H9 (cell line): ENCODE measurements at regions not wholly inside any gene's neighbourhood (a gene's known extent, or its start where the extent isn't known, plus 50 kb on each side); places are given as distances from the start of the nearest gene placed in this dataset.

Experiments
- DNase-seq: peaks from one replicate; pipeline ENCODE4 v3.0.0-alpha.2; 2017
- H2AFZ ChIP-seq: one replicate; pipeline ENCODE4 v1.6.1; 2013; ENCODE audit warnings: mild to moderate bottlenecking, low read length, control low read depth, moderate library complexity
- H2AK5ac ChIP-seq: 2 replicates; pipeline ENCODE4 v1.6.1; 2013; ENCODE audit warnings: low read length, control low read depth, mixed read lengths; ENCODE audit not compliant: insufficient read length
- H2BK120ac ChIP-seq: one replicate; pipeline ENCODE4 v1.6.1; 2013; ENCODE audit warnings: low read depth, mild to moderate bottlenecking, low read length, control low read depth, inconsistent platforms; ENCODE audit not compliant: poor library complexity, severe bottlenecking
- H2BK12ac ChIP-seq: 2 replicates; pipeline ENCODE4 v1.6.1; 2013; ENCODE audit warnings: low read length, control low read depth, mixed read lengths, low read depth; ENCODE audit not compliant: insufficient read length
- H2BK15ac ChIP-seq: 2 replicates; pipeline ENCODE4 v1.6.1; 2013; ENCODE audit warnings: low read depth, low read length, control low read depth
- H2BK20ac ChIP-seq: one replicate; pipeline ENCODE4 v1.6.1; 2013; ENCODE audit warnings: low read depth, mild to moderate bottlenecking, low read length, control low read depth, inconsistent platforms; ENCODE audit not compliant: poor library complexity, severe bottlenecking
- H2BK5ac ChIP-seq: 2 replicates; pipeline ENCODE4 v1.6.1; 2013; ENCODE audit warnings: low read length, control low read depth, mixed read lengths; ENCODE audit not compliant: insufficient read length
- H3K14ac ChIP-seq: 2 replicates; pipeline ENCODE4 v1.6.1; 2013; ENCODE audit warnings: low read length, control low read depth; ENCODE audit not compliant: insufficient read depth
- H3K18ac ChIP-seq: 2 replicates; pipeline ENCODE4 v1.6.1; 2013; ENCODE audit warnings: low read depth, mild to moderate bottlenecking, mixed read lengths, low read length, control low read depth; ENCODE audit not compliant: insufficient read length
- H3K23ac ChIP-seq: 2 replicates; pipeline ENCODE4 v1.6.1; 2013; ENCODE audit warnings: low read length, control low read depth, mixed read lengths, low read depth; ENCODE audit not compliant: insufficient read length
- H3K23me2 ChIP-seq: 2 replicates; pipeline ENCODE4 v1.6.1; 2013; ENCODE audit warnings: low read depth, mild to moderate bottlenecking, mixed read lengths, low read length, control low read depth; ENCODE audit not compliant: insufficient read length, poor library complexity, severe bottlenecking
- H3K27ac ChIP-seq: 2 replicates; pipeline ENCODE4 v1.5.1; 2013; ENCODE audit warnings: low read length, control low read depth, mixed read lengths, low read depth; ENCODE audit not compliant: insufficient read length
- H3K27me3 ChIP-seq: 2 replicates; pipeline ENCODE4 v1.6.1; 2013; ENCODE audit warnings: low read length, control low read depth, inconsistent platforms; ENCODE audit not compliant: insufficient read depth
- H3K4ac ChIP-seq: 2 replicates; pipeline ENCODE4 v1.6.1; 2013; ENCODE audit warnings: low read depth, mild to moderate bottlenecking, control low read depth, inconsistent platforms, low read length, moderate library complexity
- H3K4me1 ChIP-seq: 2 replicates; pipeline ENCODE4 v1.6.1; 2013; ENCODE audit warnings: low read length, control low read depth, inconsistent platforms; ENCODE audit not compliant: insufficient read depth
- H3K4me2 ChIP-seq: 2 replicates; pipeline ENCODE4 v1.6.1; 2013; ENCODE audit warnings: low read length, control low read depth, mixed read lengths; ENCODE audit not compliant: insufficient read length, insufficient read depth
- H3K56ac ChIP-seq: 2 replicates; pipeline ENCODE4 v1.6.1; 2013; ENCODE audit warnings: low read depth, mild to moderate bottlenecking, mixed read lengths, low read length, control low read depth; ENCODE audit not compliant: insufficient read length
- H3K79me1 ChIP-seq: 2 replicates; pipeline ENCODE4 v1.6.1; 2013; ENCODE audit warnings: low read depth, mild to moderate bottlenecking, moderate library complexity, low read length, control low read depth, inconsistent platforms; ENCODE audit not compliant: insufficient read depth, poor library complexity, severe bottlenecking
- H3K79me2 ChIP-seq: 2 replicates; pipeline ENCODE4 v1.6.1; 2013; ENCODE audit warnings: low read length, control low read depth, inconsistent platforms; ENCODE audit not compliant: insufficient read depth
- H3K9ac ChIP-seq: 2 replicates; pipeline ENCODE4 v1.6.1; 2013; ENCODE audit warnings: low read length, control low read depth, mixed read lengths; ENCODE audit not compliant: insufficient read length; ENCODE audit errors: extremely low read depth
- H3K9me3 ChIP-seq: one replicate; pipeline ENCODE4 v1.6.1; 2013; ENCODE audit warnings: low read depth, low read length, inconsistent platforms; ENCODE audit not compliant: control insufficient read depth
- H3T11ph ChIP-seq: one replicate; pipeline ENCODE4 v1.6.1; 2013; ENCODE audit warnings: mild to moderate bottlenecking, low read length, control low read depth, inconsistent platforms
- H4K20me1 ChIP-seq: one replicate; pipeline ENCODE4 v1.6.1; 2013; ENCODE audit not compliant: control insufficient read depth, insufficient read length, insufficient read depth
- H4K5ac ChIP-seq: 2 replicates; pipeline ENCODE4 v1.6.1; 2013; ENCODE audit warnings: low read depth, mild to moderate bottlenecking, mixed read lengths, low read length, control low read depth; ENCODE audit not compliant: insufficient read length
- H4K8ac ChIP-seq: replicated peaks from 2 replicates; pipeline ENCODE4 v1.6.1; 2013; ENCODE audit warnings: low read length, control low read depth, mixed read lengths, low read depth; ENCODE audit not compliant: insufficient read length
- H4K91ac ChIP-seq: 2 replicates; pipeline ENCODE4 v1.6.1; 2013; ENCODE audit warnings: low read depth, mild to moderate bottlenecking, moderate library complexity, mixed read lengths, low read length, control low read depth; ENCODE audit not compliant: insufficient read length
- H3K27ac Mint-ChIP-seq, 3 experiments: 2 replicates in 2 of 3; 3 replicates in 1 of 3; pipeline ENCODE4 v1.8.0; 2020 to 2021; ENCODE audit warnings: mixed read lengths in 3 of 3, mild to moderate bottlenecking in 1 of 3, moderate library complexity in 1 of 3
- H3K27me3 Mint-ChIP-seq: 2 replicates; pipeline ENCODE4 v1.8.0; 2021; ENCODE audit warnings: low read depth, mild to moderate bottlenecking, moderate library complexity, mixed read lengths
- H3K36me3 Mint-ChIP-seq, 3 experiments: 2 replicates in 2 of 3; 3 replicates in 1 of 3; pipeline ENCODE4 v1.8.0; 2020 to 2021; ENCODE audit warnings: low read depth in 3 of 3, mixed read lengths in 3 of 3; ENCODE audit not compliant: insufficient read depth in 1 of 3
- H3K4me1 Mint-ChIP-seq, 2 experiments: 2 replicates each; pipeline ENCODE4 v1.8.0; 2020; ENCODE audit warnings: mixed read lengths in 2 of 2
- H3K4me3 Mint-ChIP-seq, 2 experiments: 2 replicates in 1 of 2; 3 replicates in 1 of 2; pipeline ENCODE4 v1.8.0; 2020 to 2021; ENCODE audit warnings: mild to moderate bottlenecking in 2 of 2, mixed read lengths in 2 of 2, moderate library complexity in 1 of 2
- H3K9me3 Mint-ChIP-seq, 2 experiments: 2 replicates in 1 of 2; 3 replicates in 1 of 2; pipeline ENCODE4 v1.8.0; 2020; ENCODE audit warnings: mild to moderate bottlenecking in 2 of 2, mixed read lengths in 2 of 2, moderate library complexity in 1 of 2
- WGBS: extraction: QIAGEN DNeasy Blood & Tissue Kit; methylation state at CpG from one replicate; pipeline ENCODE4 v1.1.7; 2013; ENCODE audit warnings: missing lambda C conversion rate, low lambda C conversion rate, mixed read lengths; ENCODE audit not compliant: insufficient read length; ENCODE audit errors: extremely low coverage; 5-methylcytosine and 5-hydroxymethylcytosine counted together
- TF ChIP-seq, protein P1 (sequence below): fragments of 200-600 bp; sonication (generic); conservative IDR thresholded peaks from 3 replicates; pipeline ENCODE4 v1.8.0; 2021; ENCODE audit warnings: antibody characterized with exemption, mild to moderate bottlenecking

GRCh38 chr6:112877134-112878100 is 530.3 kb downstream of the RFPL4B start:
- H3K4me1 ChIP-seq: no peaks in the 10 kb centered on the region
- H3K4ac ChIP-seq: no peak overlapping the region
- no peak overlapping the region for H4K91ac ChIP-seq
- no peak overlapping the region for H2BK20ac ChIP-seq
- no peak overlapping the region for H4K8ac ChIP-seq
- H2BK15ac ChIP-seq: no peak overlapping the region
- no peaks in the 10 kb centered on the region for H3K79me2 ChIP-seq
- H3K79me1 ChIP-seq: no peaks in the 10 kb centered on the region
- H4K5ac ChIP-seq: no peak overlapping the region
- Mint-ChIP-seq H3K4me1 (peaks cover 11 to 17% of the 10 kb centered on the region in 2 experiments), H3K27me3 (no peaks in the 10 kb centered on the region), H3K9me3 (no peaks in the 10 kb centered on the region), H3K27ac (peak overlapping the region in 1 of 3 experiments; percentile 80; a peak in 2 of 7 replicates), H3K36me3 (no peaks in the 10 kb centered on the region), H3K4me3 (no peak overlapping the region)
- H4K20me1 ChIP-seq: no peaks in the 10 kb centered on the region
- H3K23ac ChIP-seq: no peak overlapping the region
- H3K9me3 ChIP-seq: no peaks in the 10 kb centered on the region
- H2AFZ ChIP-seq: no peak overlapping the region
- no peak overlapping the region for H3K4me2 ChIP-seq
- H3K23me2 ChIP-seq: no peaks in the 10 kb centered on the region
- no peak for DNase-seq
- H3K18ac ChIP-seq: no peak overlapping the region
- TF ChIP-seq, protein P1, sequence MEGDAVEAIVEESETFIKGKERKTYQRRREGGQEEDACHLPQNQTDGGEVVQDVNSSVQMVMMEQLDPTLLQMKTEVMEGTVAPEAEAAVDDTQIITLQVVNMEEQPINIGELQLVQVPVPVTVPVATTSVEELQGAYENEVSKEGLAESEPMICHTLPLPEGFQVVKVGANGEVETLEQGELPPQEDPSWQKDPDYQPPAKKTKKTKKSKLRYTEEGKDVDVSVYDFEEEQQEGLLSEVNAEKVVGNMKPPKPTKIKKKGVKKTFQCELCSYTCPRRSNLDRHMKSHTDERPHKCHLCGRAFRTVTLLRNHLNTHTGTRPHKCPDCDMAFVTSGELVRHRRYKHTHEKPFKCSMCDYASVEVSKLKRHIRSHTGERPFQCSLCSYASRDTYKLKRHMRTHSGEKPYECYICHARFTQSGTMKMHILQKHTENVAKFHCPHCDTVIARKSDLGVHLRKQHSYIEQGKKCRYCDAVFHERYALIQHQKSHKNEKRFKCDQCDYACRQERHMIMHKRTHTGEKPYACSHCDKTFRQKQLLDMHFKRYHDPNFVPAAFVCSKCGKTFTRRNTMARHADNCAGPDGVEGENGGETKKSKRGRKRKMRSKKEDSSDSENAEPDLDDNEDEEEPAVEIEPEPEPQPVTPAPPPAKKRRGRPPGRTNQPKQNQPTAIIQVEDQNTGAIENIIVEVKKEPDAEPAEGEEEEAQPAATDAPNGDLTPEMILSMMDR: no peak
- H2BK120ac ChIP-seq: no peak overlapping the region
- no peak overlapping the region for H3K9ac ChIP-seq
- no peak overlapping the region for H3K27ac ChIP-seq
- H3K14ac ChIP-seq: no peak overlapping the region
- H3K56ac ChIP-seq: no peak overlapping the region
- no peaks in the 10 kb centered on the region for H3K27me3 ChIP-seq
- no peak overlapping the region for H2BK5ac ChIP-seq
- H2BK12ac ChIP-seq: no peak overlapping the region
- no CpG with 5 or more reads among the region's 4 CpGs for WGBS
- no peak overlapping the region for H2AK5ac ChIP-seq
- no peak overlapping the region for H3T11ph ChIP-seq
